HAP-1 (cell line): ENCODE measurements at regions not wholly inside any gene's neighbourhood (a gene's known extent, or its start where the extent isn't known, plus 50 kb on each side); places are given as distances from the start of the nearest gene placed in this dataset.
A peak's percentile ranks its signal among the peaks of the same experiment; 100 is the strongest.

ENCODE experiments used
- DNase-seq, 2 experiments: peaks; one replicate each; pipeline ENCODE4 v3.0.0-alpha.2; 2016 to 2020; ENCODE audit warnings: low spot score in 2 of 2
- H3K27me3 ChIP-seq: fragments of 250-450 bp; sonication (Bioruptor Pico); 2 replicates; pipeline ENCODE4 v1.5.1; 2020; ENCODE audit warnings: low read depth, mild to moderate bottlenecking, moderate library complexity
- H3K36me3 ChIP-seq: fragments of 250-450 bp; sonication (Bioruptor Pico); replicated peaks from 2 replicates; pipeline ENCODE4 v1.5.1; 2020; ENCODE audit warnings: mild to moderate bottlenecking
- H3K4me1 ChIP-seq: fragments of 250-450 bp; sonication (Bioruptor Pico); 2 replicates; pipeline ENCODE4 v1.5.1; 2020; ENCODE audit warnings: mild to moderate bottlenecking
- H3K4me3 ChIP-seq: fragments of 250-450 bp; sonication (Bioruptor Pico); 2 replicates; pipeline ENCODE4 v1.5.1; 2020; ENCODE audit warnings: mild to moderate bottlenecking, moderate library complexity
- H3K9me3 ChIP-seq: fragments of 250-450 bp; sonication (Bioruptor Pico); 2 replicates; pipeline ENCODE4 v1.5.1; 2020; ENCODE audit warnings: mild to moderate bottlenecking, moderate library complexity
- in situ Hi-C: fragments of 300-500 bp; cut with MboI; formaldehyde crosslinking; loops from 3 replicates; pipeline ENCODE4 v1.14.3; 2020; ENCODE audit warnings: low sequenced_read_pairs, inconsistent platforms, mixed read lengths

GRCh38 chr15:62377736-62378480 lies 212.8 kb upstream of the C2CD4B start:
- H3K4me3 ChIP-seq, result no peak overlapping the region
- in situ Hi-C loops, result no loop called here

GRCh38 chr15:62378772-62379498 lies 213.8 kb upstream of the C2CD4B start:
- Histone ChIP-seq H3K4me3 (no peak overlapping the region), H3K36me3 (no peaks in the 10 kb centered on the region), H3K4me1 (no peaks in the 10 kb centered on the region), H3K27me3 (peaks cover 27% of the 10 kb centered on the region), H3K9me3 (no peaks in the 10 kb centered on the region)
- DNase-seq, result no peak
- in situ Hi-C loops, result no loop called here

More at GRCh38 chr15:62377736-62378480, 212.8 kb upstream of the C2CD4B start:
- Histone ChIP-seq H3K9me3 (no peaks in the 10 kb centered on the region), H3K27me3 (peaks cover 22% of the 10 kb centered on the region; the same call in 1 of the 2 replicates), H3K36me3 (no peaks in the 10 kb centered on the region), H3K4me1 (no peaks in the 10 kb centered on the region)
- no peak for DNase-seq

- Histone ChIP-seq H3K36me3 (no peaks in the 10 kb centered on the region), H3K4me1 (no peaks in the 10 kb centered on the region), H3K9me3 (no peaks in the 10 kb centered on the region), H3K4me3 (no peak overlapping the region), H3K27me3 (peaks cover 33% of the 10 kb centered on the region)
- in situ Hi-C loops, result no loop called here
- no peak for DNase-seq
Measured at GRCh38 chr15:62380011-62380410, 214.9 kb upstream of the C2CD4B start.

- H3K4me1 ChIP-seq, result no peaks in the 10 kb centered on the region
Measured at GRCh38 chr15:62382046-62382445, 217.0 kb upstream of the C2CD4B start.

GRCh38 chr15:62389885-62390790 lies 225.1 kb upstream of the C2CD4B start, which contains the start of gene TLN2:
Gene TLN2 (plus strand): TSS chr15:62390550.
- peaks cover 9% of the 10 kb centered on the region for H3K27me3 ChIP-seq
- DNase-seq, result peak; percentile 84 to 87
- H3K4me1 ChIP-seq, result peaks cover 10% of the 10 kb centered on the region
- in situ Hi-C loops, result no loop called here
- no peaks in the 10 kb centered on the region; the same call in 1 of the 2 replicates for H3K36me3 ChIP-seq
- no peaks in the 10 kb centered on the region for H3K9me3 ChIP-seq
- peak within 1 kb of the TSS; percentile 96 for H3K4me3 ChIP-seq

More at GRCh38 chr15:62382046-62382445, 217.0 kb upstream of the C2CD4B start:
- H3K36me3 ChIP-seq, result no peaks in the 10 kb centered on the region
- in situ Hi-C loops, result no loop called here
- no peaks in the 10 kb centered on the region for H3K9me3 ChIP-seq
- peaks cover 40% of the 10 kb centered on the region for H3K27me3 ChIP-seq
- H3K4me3 ChIP-seq, result no peak overlapping the region
- DNase-seq, result no peak

GRCh38 chr15:62390791-62391640 lies 225.9 kb upstream of the C2CD4B start:
- H3K27me3 ChIP-seq, result peaks cover 3% of the 10 kb centered on the region; the same call in 1 of the 2 replicates
- DNase-seq, result peak; percentile 49 to 73

GRCh38 chr15:62391641-62392262 lies 226.7 kb upstream of the C2CD4B start:
- H3K4me1 ChIP-seq, result peaks cover 10% of the 10 kb centered on the region
- H3K36me3 ChIP-seq, result no peaks in the 10 kb centered on the region; the same call in 1 of the 2 replicates
- H3K27me3 ChIP-seq, result 0 out of 2 replicates have a peak, but pooled peaks cover 2% of the 10 kb centered on the region
- in situ Hi-C loops, result no loop called here
- no peaks in the 10 kb centered on the region; the same call in 1 of the 2 replicates for H3K9me3 ChIP-seq
- peak; percentile 57 to 74 for DNase-seq
- H3K4me3 ChIP-seq, result peak overlapping the region; percentile 96

More at GRCh38 chr15:62390791-62391640, 225.9 kb upstream of the C2CD4B start:
- Histone ChIP-seq H3K9me3 (no peaks in the 10 kb centered on the region; the same call in 1 of the 2 replicates), H3K4me3 (peak overlapping the region; percentile 96), H3K36me3 (no peaks in the 10 kb centered on the region; the same call in 1 of the 2 replicates), H3K4me1 (peaks cover 10% of the 10 kb centered on the region)
- in situ Hi-C loops, result no loop called here

GRCh38 chr15:62392376-62392775 lies 227.3 kb upstream of the C2CD4B start:
- Histone ChIP-seq H3K27me3 (0 out of 2 replicates have a peak, but pooled peaks cover 1% of the 10 kb centered on the region), H3K9me3 (peaks cover 3% of the 10 kb centered on the region; the same call in 1 of the 2 replicates), H3K4me3 (peak overlapping the region; percentile 96), H3K36me3 (no peaks in the 10 kb centered on the region; the same call in 1 of the 2 replicates), H3K4me1 (peaks cover 10% of the 10 kb centered on the region)
- DNase-seq, result peak; percentile 54 to 61
- in situ Hi-C loops, result no loop called here

- Histone ChIP-seq H3K27me3 (no peaks in the 10 kb centered on the region), H3K4me1 (peaks cover 10% of the 10 kb centered on the region), H3K36me3 (no peaks in the 10 kb centered on the region; the same call in 1 of the 2 replicates), H3K4me3 (no peak overlapping the region), H3K9me3 (peaks cover 9% of the 10 kb centered on the region)
- in situ Hi-C loops, result no loop called here
- no peak for DNase-seq
Measured at GRCh38 chr15:62393196-62393595, 228.1 kb upstream of the C2CD4B start.

- Histone ChIP-seq H3K4me3 (no peak overlapping the region), H3K27me3 (no peaks in the 10 kb centered on the region), H3K36me3 (no peaks in the 10 kb centered on the region; the same call in 1 of the 2 replicates), H3K9me3 (peaks cover 16% of the 10 kb centered on the region), H3K4me1 (peaks cover 10% of the 10 kb centered on the region)
- DNase-seq, result no peak
- in situ Hi-C loops, result no loop called here
Measured at GRCh38 chr15:62394079-62394478, 229.0 kb upstream of the C2CD4B start.

GRCh38 chr15:62400778-62401177 lies 235.7 kb upstream of the C2CD4B start:
- H3K9me3 ChIP-seq, result peaks cover 27% of the 10 kb centered on the region
- no peaks in the 10 kb centered on the region for H3K36me3 ChIP-seq
- no peaks in the 10 kb centered on the region for H3K27me3 ChIP-seq
- DNase-seq, result no peak
- in situ Hi-C loops, result no loop called here
- peaks cover 4% of the 10 kb centered on the region; the same call in 1 of the 2 replicates for H3K4me1 ChIP-seq
- no peak overlapping the region for H3K4me3 ChIP-seq

GRCh38 chr15:62402687-62403086 lies 237.6 kb upstream of the C2CD4B start:
- H3K27me3 ChIP-seq, result no peaks in the 10 kb centered on the region
- in situ Hi-C loops, result no loop called here
- peaks cover 22% of the 10 kb centered on the region for H3K9me3 ChIP-seq

More at GRCh38 chr15:62402687-62403086, 237.6 kb upstream of the C2CD4B start:
- Histone ChIP-seq H3K4me3 (no peak overlapping the region), H3K4me1 (peaks cover 4% of the 10 kb centered on the region; the same call in 1 of the 2 replicates), H3K36me3 (no peaks in the 10 kb centered on the region)
- no peak for DNase-seq
